HepG2 (cell line): ENCODE measurements at regions not wholly inside any gene's neighbourhood (a gene's known extent, or its start where the extent isn't known, plus 50 kb on each side); places are given as distances from the start of the nearest gene placed in this dataset.

Experiments used
- ARID3A ChIP-seq: IDR thresholded peaks from 2 replicates; pipeline ENCODE4 v1.6.1; 2012; ENCODE audit warnings: low read depth, low read length, improper control_type of control experiment
- CTCF ChIP-seq: sonication (generic); formaldehyde crosslinking; IDR thresholded peaks from 2 replicates; pipeline ENCODE4 v1.5.0; 2020; ENCODE audit warnings: mild to moderate bottlenecking, missing genetic modification reagents, moderate library complexity
- GMEB1 ChIP-seq: sonication (generic); formaldehyde crosslinking; IDR thresholded peaks from 2 replicates; pipeline ENCODE4 v1.5.1; 2020; ENCODE audit warnings: missing genetic modification reagents, mild to moderate bottlenecking, borderline replicate concordance
- LCORL ChIP-seq, 2 experiments: fragments of 450-650 bp in 1 of 2; sonication (generic) in 1 of 2; formaldehyde crosslinking in 1 of 2; IDR thresholded peaks; 2 replicates each; pipeline versions ENCODE4 v1.5.0 to v1.6.1; 2017 to 2020; ENCODE audit warnings: antibody characterized with exemption in 1 of 2, missing genetic modification reagents in 1 of 2
- MLX ChIP-seq: IDR thresholded peaks from 2 replicates; pipeline ENCODE4 v1.6.1; 2016
- NFIB ChIP-seq: sonication (generic); formaldehyde crosslinking; IDR thresholded peaks from 2 replicates; pipeline ENCODE4 v1.9.0; 2021; ENCODE audit warnings: missing genetic modification reagents, mild to moderate bottlenecking, borderline replicate concordance
- NKX3-1 ChIP-seq: sonication (generic); formaldehyde crosslinking; IDR thresholded peaks from 2 replicates; pipeline ENCODE4 v1.5.0; 2020; ENCODE audit warnings: missing genetic modification reagents
- PATZ1 ChIP-seq: sonication (generic); formaldehyde crosslinking; IDR thresholded peaks from 2 replicates; pipeline ENCODE4 v1.4.0; 2020; ENCODE audit warnings: missing genetic modification reagents
- PRDM10 ChIP-seq: sonication (generic); formaldehyde crosslinking; IDR thresholded peaks from 2 replicates; pipeline ENCODE4 v1.4.0; 2020; ENCODE audit warnings: low read depth, missing genetic modification reagents
- RAD51 ChIP-seq: fragments of 450-650 bp; IDR thresholded peaks from 2 replicates; pipeline ENCODE4 v1.6.1; 2016; ENCODE audit warnings: borderline replicate concordance
- SMC3 ChIP-seq: IDR thresholded peaks from 2 replicates; pipeline ENCODE4 v1.6.1; 2011; ENCODE audit warnings: low read length, improper control_type of control experiment
- SMYD3 ChIP-seq: sonication (generic); formaldehyde crosslinking; IDR thresholded peaks from 2 replicates; pipeline ENCODE4 v1.8.1; 2023; ENCODE audit warnings: mild to moderate bottlenecking, missing genetic modification reagents
- SOX13 ChIP-seq, 3 experiments: fragments of 450-650 bp in 1 of 3; sonication (generic) in 1 of 3; formaldehyde crosslinking in 1 of 3; IDR thresholded peaks in 2 of 3; conservative IDR thresholded peaks in 1 of 3; 2 replicates each; pipeline versions ENCODE4 v1.5.0 to v1.6.1; 2016 to 2020; ENCODE audit warnings: antibody characterized with exemption in 1 of 3, mild to moderate bottlenecking in 1 of 3, missing compliant biosample characterization in 1 of 3, missing genetic modification reagents in 1 of 3, moderate library complexity in 1 of 3
- STAG1 ChIP-seq: sonication (generic); formaldehyde crosslinking; IDR thresholded peaks from 2 replicates; pipeline ENCODE4 v1.4.0; 2020; ENCODE audit warnings: missing genetic modification reagents
- TAF15 ChIP-seq: fragments of 200-400 bp; formaldehyde crosslinking; IDR thresholded peaks from one replicate; pipeline ENCODE4 v1.6.1; 2018; ENCODE audit warnings: mild to moderate bottlenecking, low read depth, low read length; ENCODE audit not compliant: poor library complexity, severe bottlenecking
- TBP ChIP-seq: sonication (generic); formaldehyde crosslinking; IDR thresholded peaks from 2 replicates; pipeline ENCODE4 v1.5.0; 2020; ENCODE audit warnings: missing genetic modification reagents
- TEAD3 ChIP-seq: optimal IDR thresholded peaks from 2 replicates; pipeline ENCODE3; 2016; ENCODE audit warnings: borderline replicate concordance
- ZNF317 ChIP-seq: sonication (generic); formaldehyde crosslinking; IDR thresholded peaks from 2 replicates; pipeline ENCODE4 v1.5.0; 2020; ENCODE audit warnings: mild to moderate bottlenecking, missing genetic modification reagents

- TF ChIP-seq PRDM10 (CRISPR knock-in tag) (no peak), NKX3-1 (no peak), SMC3 (peak; percentile 8; the same call in 1 of the 2 replicates), NFIB (CRISPR knock-in tag) (no peak), TAF15 (no peak), GMEB1 (CRISPR knock-in tag) (no peak), MLX (CRISPR knock-in tag) (no peak), LCORL (IDR thresholded peaks at IDR 0.05) (no peak), LCORL (CRISPR knock-in tag; IDR thresholded peaks at IDR 0.05) (no peak), STAG1 (CRISPR knock-in tag) (peak; percentile 55), SMYD3 (no peak), TBP (CRISPR knock-in tag) (no peak), PATZ1 (CRISPR knock-in tag) (no peak), CTCF (peak; percentile 63), TEAD3 (CRISPR knock-in tag) (peak; percentile 16), SOX13 (IDR thresholded peaks at IDR 0.05) (no peak), SOX13 (CRISPR knock-in tag; conservative IDR thresholded peaks at IDR 0.05 in 1 of 2, IDR thresholded peaks at IDR 0.05 in 1 of 2) (no peak), RAD51 (no peak), ZNF317 (CRISPR knock-in tag) (no peak), ARID3A (no peak)
- TF ChIP-seq, all 625 proteins: peak for 4
Observed at GRCh38 chr2:62410015-62410453, 96.0 kb downstream of the TMEM17 start (continued).
